K562 (cell line): ENCODE measurements at regions not wholly inside any gene's neighbourhood (a gene's known extent, or its start where the extent isn't known, plus 50 kb on each side); places are given as distances from the start of the nearest gene placed in this dataset.

Experiments
- ADNP ChIP-seq: fragments of 200-800 bp; sonication (Bioruptor generic); IDR thresholded peaks from 2 replicates; pipeline ENCODE4 v1.6.1; 2016; ENCODE audit warnings: missing genetic modification characterization, missing compliant biosample characterization
- FOXA3 ChIP-seq, 2 experiments: fragments of 450-650 bp in 1 of 2; sonication (generic) in 1 of 2; formaldehyde crosslinking; IDR thresholded peaks in 1 of 2; conservative IDR thresholded peaks in 1 of 2; 2 replicates each; pipeline versions ENCODE4 v1.4.0 to v1.8.0; 2020 to 2022; ENCODE audit warnings: mild to moderate bottlenecking in 2 of 2, missing genetic modification reagents in 1 of 2
- PCBP2 ChIP-seq: fragments of 200-400 bp; formaldehyde crosslinking; IDR thresholded peaks from 2 replicates; pipeline ENCODE4 v1.6.1; 2018; ENCODE audit warnings: low read length, low read depth, mild to moderate bottlenecking, moderate library complexity; ENCODE audit not compliant: poor library complexity, severe bottlenecking
- ZNF324 ChIP-seq: fragments of 250-450 bp; sonication (Bioruptor Pico); IDR thresholded peaks from 2 replicates; pipeline ENCODE4 v1.4.0; 2020; ENCODE audit warnings: mild to moderate bottlenecking
- TF ChIP-seq, protein P1 (sequence below): fragments of 450-650 bp; formaldehyde crosslinking; IDR thresholded peaks from 2 replicates; pipeline ENCODE4 v1.4.0; 2022; ENCODE audit warnings: missing genetic modification characterization
- TF ChIP-seq, protein P2 (sequence below): fragments of 450-650 bp; IDR thresholded peaks from 2 replicates; pipeline ENCODE4 v1.6.1; 2016; ENCODE audit warnings: mild to moderate bottlenecking, moderate library complexity

DNA sequence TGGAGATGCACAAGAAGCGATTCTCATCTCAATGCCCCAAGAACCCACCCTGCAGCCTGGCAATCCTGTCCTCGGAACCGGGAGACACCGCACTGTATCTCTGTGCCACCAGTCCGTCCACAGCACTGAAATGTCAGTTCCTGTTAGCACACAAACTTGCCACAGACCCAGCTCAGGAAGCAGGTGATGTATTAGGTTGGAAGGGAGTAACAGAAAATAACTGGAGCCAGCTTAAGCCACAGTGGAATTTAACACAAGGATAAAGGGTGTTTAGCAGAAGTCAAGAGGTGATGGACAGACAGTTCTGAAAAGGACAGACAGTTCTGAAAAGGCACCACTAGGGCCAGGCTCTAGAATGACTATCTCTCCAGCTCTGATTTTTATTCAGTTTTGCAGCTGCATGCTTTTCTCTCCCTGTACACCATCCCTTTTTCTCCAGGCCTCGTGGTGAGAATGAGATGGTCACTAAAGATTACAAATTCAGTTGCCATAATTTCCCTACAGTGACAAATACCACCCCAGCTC lies 114.4 kb downstream of the ANKRD18B start:
- TF ChIP-seq ZNF324 (CRISPR knock-in tag): no peak
- no peak for TF ChIP-seq FOXA3 (CRISPR knock-in tag; conservative IDR thresholded peaks at IDR 0.05 in 1 of 2, IDR thresholded peaks at IDR 0.05 in 1 of 2)
- TF ChIP-seq PCBP2: no peak
- no peak for TF ChIP-seq ADNP (tag)
- TF ChIP-seq, protein P1, sequence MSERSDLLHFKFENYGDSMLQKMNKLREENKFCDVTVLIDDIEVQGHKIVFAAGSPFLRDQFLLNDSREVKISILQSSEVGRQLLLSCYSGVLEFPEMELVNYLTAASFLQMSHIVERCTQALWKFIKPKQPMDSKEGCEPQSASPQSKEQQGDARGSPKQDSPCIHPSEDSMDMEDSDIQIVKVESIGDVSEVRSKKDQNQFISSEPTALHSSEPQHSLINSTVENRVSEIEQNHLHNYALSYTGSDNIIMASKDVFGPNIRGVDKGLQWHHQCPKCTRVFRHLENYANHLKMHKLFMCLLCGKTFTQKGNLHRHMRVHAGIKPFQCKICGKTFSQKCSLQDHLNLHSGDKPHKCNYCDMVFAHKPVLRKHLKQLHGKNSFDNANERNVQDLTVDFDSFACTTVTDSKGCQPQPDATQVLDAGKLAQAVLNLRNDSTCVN: no peak
- TF ChIP-seq, protein P2, sequence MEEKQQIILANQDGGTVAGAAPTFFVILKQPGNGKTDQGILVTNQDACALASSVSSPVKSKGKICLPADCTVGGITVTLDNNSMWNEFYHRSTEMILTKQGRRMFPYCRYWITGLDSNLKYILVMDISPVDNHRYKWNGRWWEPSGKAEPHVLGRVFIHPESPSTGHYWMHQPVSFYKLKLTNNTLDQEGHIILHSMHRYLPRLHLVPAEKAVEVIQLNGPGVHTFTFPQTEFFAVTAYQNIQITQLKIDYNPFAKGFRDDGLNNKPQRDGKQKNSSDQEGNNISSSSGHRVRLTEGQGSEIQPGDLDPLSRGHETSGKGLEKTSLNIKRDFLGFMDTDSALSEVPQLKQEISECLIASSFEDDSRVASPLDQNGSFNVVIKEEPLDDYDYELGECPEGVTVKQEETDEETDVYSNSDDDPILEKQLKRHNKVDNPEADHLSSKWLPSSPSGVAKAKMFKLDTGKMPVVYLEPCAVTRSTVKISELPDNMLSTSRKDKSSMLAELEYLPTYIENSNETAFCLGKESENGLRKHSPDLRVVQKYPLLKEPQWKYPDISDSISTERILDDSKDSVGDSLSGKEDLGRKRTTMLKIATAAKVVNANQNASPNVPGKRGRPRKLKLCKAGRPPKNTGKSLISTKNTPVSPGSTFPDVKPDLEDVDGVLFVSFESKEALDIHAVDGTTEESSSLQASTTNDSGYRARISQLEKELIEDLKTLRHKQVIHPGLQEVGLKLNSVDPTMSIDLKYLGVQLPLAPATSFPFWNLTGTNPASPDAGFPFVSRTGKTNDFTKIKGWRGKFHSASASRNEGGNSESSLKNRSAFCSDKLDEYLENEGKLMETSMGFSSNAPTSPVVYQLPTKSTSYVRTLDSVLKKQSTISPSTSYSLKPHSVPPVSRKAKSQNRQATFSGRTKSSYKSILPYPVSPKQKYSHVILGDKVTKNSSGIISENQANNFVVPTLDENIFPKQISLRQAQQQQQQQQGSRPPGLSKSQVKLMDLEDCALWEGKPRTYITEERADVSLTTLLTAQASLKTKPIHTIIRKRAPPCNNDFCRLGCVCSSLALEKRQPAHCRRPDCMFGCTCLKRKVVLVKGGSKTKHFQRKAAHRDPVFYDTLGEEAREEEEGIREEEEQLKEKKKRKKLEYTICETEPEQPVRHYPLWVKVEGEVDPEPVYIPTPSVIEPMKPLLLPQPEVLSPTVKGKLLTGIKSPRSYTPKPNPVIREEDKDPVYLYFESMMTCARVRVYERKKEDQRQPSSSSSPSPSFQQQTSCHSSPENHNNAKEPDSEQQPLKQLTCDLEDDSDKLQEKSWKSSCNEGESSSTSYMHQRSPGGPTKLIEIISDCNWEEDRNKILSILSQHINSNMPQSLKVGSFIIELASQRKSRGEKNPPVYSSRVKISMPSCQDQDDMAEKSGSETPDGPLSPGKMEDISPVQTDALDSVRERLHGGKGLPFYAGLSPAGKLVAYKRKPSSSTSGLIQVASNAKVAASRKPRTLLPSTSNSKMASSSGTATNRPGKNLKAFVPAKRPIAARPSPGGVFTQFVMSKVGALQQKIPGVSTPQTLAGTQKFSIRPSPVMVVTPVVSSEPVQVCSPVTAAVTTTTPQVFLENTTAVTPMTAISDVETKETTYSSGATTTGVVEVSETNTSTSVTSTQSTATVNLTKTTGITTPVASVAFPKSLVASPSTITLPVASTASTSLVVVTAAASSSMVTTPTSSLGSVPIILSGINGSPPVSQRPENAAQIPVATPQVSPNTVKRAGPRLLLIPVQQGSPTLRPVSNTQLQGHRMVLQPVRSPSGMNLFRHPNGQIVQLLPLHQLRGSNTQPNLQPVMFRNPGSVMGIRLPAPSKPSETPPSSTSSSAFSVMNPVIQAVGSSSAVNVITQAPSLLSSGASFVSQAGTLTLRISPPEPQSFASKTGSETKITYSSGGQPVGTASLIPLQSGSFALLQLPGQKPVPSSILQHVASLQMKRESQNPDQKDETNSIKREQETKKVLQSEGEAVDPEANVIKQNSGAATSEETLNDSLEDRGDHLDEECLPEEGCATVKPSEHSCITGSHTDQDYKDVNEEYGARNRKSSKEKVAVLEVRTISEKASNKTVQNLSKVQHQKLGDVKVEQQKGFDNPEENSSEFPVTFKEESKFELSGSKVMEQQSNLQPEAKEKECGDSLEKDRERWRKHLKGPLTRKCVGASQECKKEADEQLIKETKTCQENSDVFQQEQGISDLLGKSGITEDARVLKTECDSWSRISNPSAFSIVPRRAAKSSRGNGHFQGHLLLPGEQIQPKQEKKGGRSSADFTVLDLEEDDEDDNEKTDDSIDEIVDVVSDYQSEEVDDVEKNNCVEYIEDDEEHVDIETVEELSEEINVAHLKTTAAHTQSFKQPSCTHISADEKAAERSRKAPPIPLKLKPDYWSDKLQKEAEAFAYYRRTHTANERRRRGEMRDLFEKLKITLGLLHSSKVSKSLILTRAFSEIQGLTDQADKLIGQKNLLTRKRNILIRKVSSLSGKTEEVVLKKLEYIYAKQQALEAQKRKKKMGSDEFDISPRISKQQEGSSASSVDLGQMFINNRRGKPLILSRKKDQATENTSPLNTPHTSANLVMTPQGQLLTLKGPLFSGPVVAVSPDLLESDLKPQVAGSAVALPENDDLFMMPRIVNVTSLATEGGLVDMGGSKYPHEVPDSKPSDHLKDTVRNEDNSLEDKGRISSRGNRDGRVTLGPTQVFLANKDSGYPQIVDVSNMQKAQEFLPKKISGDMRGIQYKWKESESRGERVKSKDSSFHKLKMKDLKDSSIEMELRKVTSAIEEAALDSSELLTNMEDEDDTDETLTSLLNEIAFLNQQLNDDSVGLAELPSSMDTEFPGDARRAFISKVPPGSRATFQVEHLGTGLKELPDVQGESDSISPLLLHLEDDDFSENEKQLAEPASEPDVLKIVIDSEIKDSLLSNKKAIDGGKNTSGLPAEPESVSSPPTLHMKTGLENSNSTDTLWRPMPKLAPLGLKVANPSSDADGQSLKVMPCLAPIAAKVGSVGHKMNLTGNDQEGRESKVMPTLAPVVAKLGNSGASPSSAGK: no peak
